ENCODE measurements at regions not wholly inside any gene's neighbourhood (a gene's known extent, or its start where the extent isn't known, plus 50 kb on each side); places are given as distances from the start of the nearest gene placed in this dataset.
A peak's percentile ranks its signal among the peaks of the same experiment; 100 is the strongest.

DNA sequence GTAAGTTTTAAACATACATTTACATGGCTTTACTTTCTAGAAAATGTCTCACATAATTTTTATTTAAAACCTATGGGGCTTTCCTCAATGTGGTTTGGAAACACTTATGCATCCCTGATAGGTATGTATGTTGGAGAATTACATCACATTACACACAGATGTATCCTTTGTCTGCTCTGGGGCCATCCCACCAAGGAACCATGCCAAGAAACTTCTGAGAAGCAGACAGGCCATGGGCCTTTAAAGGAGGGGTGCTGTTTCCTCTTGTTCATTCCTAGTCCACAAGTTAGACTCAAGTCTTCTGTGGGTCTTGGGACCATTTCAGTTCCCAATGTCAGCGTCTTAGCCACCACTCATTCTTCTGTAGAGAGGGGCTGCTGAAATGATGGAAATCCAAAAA is 162.0 kb upstream of the SETBP1 start:
- DNase-seq, result peak; percentile 38

DNA sequence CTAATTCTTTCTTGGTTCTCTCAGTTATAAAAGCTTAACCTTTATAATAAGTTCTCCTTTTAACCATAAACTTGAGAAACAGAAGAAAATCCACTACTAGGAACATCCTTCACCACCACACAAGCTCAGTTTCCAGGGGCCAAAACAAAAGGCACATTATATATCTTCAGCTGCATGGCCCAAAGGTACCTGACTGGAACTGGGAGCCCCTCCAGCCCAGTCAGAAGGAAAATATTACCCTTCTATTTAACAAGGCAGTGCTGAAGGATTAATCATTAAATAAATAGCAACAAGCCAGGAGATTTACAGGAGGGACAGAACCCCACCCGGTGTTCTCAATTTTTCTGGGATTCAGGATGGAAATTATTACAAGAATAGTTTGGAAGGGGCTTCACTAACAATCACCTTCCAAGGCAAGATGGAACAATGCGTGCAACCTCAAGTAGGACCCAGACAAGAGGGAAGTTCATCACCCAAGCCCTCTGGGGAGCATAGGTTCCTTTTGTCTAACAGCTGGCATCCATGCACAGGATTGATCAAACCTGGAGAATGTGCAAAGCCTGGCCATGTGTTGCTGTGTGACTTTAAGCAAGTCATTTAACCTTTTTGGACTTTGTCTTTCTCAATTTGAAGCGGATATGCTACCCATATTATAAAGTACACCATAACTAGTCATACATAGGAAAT is 159.6 kb upstream of the SETBP1 start:
- DNase-seq, result no peak

DNA sequence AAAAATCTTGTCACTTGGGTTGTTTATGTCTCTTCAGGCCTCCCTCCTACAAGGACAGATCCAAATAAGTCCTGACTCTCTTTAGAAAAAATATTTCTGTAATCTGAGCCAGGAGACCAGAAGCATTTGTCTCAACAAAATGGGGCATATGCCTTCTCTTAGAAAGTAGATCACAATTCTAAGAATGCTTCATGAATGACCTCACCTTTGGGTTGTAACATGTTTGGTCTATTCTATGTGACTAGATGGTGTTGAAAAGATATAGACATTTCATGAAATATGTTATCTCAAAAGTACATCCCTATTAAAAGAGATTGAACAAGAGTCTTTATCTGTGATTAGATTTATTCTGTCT is 159.0 kb upstream of the SETBP1 start:
- DNase-seq, result no peak

DNA sequence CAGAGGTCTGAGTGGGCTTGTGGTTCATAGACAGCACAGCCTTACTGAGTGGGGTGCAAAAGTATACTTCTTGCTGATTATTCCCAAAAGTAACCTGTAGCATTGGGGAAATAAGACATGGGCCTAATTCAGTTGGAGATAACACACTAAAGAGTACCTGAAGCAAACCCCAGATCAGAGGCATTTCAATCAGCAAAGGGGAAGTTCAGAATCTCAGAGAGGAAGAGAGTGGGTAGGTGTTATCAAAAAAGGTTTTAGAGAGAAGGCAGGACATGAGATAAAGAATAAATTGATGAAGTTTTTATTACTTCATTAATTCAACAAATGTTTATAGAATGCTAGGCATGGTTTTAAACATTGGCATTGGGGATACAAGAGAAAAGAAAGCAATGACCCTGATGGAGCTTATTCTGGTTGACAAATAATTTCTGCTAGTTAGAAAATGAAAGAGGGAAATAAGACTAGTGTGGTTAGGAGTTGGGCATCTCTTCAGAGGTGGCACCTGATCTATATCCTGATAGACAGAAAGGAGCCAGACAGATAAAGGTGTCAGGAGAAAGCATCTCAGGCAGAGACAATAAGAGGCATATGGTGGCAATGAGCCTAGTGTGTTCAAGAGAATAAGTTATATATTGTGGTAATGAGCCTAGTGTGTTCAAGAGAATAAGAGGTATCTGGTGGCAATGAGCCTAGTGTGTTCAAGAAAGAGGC is 153.8 kb upstream of the SETBP1 start:
- DNase-seq, result no peak

DNA sequence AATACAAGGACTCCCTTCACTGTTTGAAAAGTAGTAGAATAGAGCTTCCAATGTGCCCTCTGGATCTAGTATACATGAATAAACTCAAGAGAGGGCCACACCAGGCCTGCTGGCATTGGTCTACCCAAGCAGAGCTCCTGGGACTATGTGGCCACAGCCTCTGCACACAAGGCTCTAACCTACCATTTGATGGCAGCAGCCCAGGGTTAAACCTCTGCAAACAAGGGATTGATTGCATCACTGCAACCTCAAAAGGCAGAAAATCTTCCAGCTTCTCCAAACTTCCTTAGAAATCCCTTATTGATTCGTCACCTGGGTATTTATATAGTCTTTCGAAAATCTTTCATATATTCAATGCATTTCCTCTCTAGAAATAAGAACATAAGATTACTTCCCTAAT is 147.6 kb upstream of the SETBP1 start:
- DNase-seq, result no peak

DNA sequence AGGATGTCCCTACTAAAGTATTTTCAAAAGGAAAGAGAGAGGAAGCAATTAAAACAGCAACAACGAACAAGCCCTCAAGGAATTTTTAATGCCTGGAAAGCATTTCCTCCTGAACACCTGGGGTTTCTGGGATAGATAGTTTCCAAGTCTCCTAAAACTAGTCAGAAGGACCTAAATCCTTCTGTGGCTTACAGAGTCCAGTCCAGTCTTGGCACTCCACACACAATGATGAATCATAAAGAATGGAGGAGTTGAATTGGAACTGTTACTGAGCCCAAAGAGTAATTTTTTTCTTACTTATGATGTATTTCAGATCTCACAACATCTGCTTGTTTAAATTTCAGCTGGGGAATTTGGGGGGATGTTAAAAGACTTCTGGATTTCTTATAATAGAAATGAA is 144.6 kb upstream of the SETBP1 start:
- DNase-seq, result no peak

DNA sequence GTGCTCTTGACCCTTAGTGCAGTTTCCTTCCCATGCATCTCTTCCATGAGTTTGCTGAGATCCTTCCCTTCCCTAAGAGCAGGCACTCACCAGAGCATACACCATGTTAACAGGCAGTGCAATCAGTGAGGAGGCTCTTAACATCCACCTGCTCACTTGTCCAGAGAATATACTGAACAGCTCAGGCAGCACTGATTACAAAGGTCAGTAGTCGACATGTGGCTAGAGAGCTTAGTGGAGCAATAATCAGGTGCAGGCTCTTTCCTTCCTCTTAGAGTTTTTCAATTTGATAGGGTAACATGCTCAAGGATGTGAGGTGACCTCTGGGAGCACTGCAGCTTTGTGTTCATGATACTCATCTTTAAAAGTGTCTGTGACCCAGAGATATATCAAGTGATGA is 144.1 kb upstream of the SETBP1 start:
- DNase-seq, result no peak

DNA sequence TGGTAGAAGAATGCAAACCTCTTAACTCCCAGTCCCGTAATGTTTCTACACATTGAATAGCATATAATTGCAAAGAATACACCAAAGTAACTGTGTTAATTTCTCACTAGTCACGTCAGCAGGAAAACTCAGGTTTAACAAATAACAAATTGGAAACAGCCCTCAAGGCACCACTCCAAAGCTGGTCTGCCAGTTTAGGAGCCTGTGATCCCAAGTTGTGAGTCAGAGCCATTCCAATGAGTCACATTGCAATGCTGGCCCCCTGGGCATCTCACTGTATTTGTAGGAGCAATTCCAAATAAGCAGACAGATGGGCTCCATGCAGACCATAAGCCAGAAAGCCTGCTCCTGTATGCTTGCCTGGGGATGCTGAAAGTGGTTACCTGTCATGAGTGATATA is 143.2 kb upstream of the SETBP1 start:
- no peak for DNase-seq

DNA sequence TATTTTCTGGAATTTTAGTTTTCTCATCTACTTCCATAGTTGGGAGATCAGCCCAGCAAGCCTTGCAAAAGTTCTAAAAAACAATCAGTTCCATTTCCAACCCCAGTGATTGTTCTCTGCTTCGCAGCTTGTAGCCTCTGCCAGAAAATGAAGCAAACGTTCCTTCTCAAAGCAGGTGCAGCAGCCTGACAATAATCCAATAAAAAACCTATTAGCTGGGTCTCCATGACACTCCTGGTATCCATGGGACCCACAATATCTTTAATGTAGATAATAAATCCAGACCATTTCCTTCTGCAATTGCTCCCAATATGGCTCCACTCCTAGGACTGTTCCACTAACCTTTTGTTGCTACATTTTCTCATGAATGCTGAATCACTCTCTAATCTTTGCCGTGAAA is 140.8 kb upstream of the SETBP1 start:
- DNase-seq, result no peak

DNA sequence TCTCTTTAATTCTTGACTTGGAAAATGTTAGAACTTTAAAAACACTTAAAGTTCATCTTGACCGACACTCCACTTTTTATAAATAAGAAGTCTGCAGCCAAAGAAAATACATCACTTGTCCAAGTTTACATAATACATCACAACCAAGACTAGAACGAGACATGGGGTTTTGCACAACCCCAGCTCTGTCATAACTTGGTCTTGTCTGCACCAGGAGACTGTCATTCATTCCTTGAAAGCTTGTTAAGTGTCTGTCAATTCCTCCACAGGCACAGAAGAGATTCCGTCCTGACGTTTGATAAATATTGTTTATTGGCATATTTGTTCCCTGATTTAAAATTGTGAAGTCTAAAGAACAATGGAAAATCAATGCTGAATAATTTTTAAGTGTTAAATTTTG is 139.5 kb upstream of the SETBP1 start:
- no peak for DNase-seq

DNA sequence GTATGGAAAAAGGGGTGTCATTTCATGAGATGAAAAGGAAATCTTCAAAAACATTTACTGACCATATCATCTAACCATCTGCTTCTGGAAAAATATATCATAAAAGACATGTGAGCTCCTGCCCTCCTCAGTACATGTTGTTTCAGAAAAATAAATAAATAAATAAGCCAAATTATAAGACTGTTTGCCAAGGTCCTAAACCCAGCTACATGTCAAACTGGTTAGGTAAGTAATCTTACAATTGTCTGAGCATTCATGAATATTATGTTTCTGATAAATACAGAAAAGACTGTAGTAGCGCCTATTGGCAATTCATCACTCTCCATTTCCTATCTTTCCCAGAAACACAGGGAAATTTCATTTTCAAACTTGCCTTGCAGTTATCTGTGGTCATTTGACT is 138.9 kb upstream of the SETBP1 start:
- DNase-seq, result no peak

DNA sequence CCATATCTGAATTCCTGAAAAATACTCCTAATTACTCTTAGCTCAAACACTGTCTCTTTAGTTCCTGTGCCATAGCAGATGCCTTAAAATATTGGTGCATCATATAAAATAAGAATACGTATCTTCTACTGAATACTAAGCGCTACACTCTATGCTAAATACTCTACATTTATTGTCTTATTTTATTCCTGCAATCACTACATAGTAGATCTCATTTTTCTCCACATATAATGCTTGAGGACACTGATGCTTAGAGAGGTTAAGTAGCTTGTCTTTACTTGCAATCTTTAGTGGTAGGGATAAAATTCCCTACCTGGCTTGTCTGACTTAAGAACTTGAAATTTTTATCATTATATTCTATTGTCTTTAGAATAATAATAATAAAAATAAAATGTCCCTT is 137.3 kb upstream of the SETBP1 start:
- no peak for DNase-seq

DNA sequence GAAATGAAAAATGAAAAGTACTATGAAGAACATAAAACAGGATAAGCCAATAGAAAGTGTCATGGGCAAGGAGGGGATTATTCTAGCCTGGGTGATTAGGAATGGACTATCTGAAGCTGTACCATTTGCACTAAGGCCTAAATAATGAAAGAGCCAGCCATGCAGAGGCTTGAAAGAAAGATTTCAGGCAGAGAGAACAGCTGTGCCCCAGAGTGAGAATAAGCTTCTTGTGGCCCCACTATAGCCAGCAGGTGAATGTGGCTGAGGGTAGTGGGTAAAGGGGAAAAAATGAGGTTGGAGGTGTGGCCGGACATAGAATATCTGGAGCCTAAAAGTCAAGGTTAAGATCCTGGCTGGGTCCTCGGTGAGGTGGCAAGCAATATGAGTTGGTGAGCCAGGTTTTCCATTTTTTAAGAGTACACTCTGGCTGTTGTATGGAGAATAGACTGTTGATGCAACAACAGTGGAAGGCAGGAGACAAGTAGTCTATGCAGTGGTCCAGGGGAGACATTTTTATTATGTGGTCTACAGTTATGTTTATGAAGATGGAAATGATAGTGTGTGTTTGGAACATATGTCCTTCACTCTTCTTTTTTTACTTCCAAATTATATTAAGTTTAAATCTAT is 135.2 kb upstream of the SETBP1 start:
- no peak for DNase-seq

DNA sequence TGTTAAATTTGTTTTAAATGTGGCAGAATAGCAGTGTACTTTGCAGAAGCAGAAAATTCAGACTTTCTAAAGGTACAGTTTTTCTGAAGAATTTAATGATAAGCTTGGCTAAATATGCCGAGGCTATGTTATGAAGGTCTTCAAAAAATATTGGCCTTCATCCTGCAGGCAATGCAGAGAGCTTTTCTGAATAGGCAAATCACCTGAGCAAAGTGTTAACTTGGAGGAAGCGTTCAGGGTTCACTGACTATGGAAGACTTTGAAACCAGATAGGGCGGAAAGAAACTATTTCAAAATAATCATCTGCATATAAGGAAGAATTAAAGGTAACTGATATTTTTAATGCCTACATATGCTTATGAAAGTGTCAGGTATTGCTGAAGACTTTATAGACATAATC is 133.7 kb upstream of the SETBP1 start:
- DNase-seq, result no peak

DNA sequence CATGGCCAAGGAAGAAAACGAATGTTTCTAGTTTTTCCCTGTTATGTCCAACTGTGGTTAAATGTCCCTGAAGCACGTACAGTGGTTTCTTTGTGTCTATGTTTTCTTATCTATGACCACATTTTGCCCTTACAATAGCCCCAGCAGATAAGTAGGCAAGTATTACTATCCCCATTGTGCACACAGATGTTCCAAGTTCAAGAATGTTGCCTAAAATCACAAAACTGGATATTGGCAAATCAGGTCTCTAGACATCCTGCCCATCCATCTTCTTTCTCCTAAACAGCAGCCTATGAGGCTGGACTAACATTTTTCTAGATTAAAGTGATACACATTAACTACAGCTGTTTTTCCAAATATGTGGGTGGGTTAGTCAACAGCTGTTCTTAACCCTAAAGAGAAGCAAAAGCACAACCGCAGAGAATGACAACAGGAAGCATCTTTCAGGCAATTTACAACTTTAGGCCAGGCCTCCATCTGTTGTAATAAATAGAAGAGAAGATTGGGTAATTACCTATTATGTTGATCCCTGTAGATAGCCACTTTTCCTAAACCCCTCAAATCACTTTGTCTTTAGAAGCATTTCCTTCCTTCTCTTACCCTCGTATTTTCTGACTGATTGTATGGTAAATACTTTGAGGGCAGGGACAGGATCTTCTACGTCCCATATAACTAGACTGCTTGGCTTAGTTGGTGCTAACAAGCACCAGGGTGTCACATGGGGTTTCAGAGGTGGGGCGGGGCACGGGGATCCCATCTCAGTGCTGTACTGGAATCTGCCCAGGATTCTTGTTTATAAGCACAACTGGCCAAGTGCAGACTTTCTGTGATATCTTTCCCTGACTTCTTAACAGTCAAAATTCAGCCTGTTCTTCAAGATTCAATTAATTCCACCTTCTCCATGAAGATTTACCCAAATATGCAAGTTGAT is 132.1 kb upstream of the SETBP1 start:
- no peak for DNase-seq

DNA sequence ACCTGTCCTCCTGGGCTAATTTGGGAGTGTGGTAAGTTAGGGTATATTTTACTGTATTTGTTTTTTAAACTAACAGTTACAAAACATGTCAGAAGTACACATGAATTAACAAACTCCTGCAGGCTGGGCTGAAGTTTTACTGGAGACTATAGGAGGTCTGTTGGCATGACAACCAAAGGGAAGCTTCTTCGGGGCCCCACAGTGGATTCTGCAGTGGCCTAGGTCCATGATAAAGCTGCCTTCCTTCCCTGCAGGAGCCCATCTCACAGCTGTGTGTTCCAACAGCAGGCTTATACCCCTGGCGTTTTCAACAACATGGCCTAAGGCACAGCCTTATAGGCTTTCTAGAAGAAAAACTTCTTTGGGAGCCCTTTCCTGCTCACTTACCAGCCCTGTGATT is 128.0 kb upstream of the SETBP1 start:
- DNase-seq, result no peak

DNA sequence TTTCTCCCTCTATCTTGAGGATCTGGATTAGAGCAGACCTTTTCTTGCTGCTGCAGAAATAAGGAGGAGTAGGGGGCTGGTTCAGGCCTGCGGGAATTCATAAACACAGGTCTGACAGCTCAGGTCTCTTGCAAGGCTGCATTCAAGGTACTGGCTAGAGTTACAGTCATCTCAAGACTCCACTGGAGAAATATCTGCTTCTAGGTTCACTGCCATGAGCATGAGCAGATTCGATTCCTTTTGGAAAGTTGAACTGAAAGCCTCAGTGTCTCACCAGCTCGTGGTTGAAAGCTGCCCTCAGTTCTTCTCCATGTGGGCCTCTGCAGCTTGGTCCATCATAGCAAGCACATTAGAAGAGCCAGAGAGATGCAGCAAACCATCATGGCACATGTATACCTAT is 124.4 kb upstream of the SETBP1 start:
- DNase-seq, result no peak

DNA sequence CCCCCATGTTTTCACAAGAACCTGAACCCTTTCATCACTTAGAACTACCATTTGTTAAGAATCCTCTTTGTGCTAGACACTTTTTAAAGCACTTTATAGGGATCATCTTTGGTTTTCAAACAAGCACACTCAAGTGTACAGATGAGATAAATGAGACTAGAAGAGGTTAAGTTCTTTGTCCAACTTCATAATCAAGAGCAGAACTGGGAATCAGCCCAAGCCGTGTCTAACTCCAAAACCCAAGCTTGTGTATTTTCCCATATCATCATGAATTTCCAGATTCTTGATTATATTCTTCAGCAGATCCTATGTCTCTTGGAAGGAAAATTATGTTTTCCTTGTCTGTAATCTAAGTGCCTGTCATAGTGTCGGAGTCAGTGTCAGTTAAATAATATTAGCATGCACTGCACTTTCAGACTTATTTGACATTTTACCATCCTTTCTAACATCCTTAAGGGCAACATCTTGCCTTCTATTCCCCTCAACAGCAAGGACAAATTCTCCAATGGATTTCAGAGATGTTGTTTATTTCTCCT is 123.0 kb upstream of the SETBP1 start:
- no peak for DNase-seq

DNA sequence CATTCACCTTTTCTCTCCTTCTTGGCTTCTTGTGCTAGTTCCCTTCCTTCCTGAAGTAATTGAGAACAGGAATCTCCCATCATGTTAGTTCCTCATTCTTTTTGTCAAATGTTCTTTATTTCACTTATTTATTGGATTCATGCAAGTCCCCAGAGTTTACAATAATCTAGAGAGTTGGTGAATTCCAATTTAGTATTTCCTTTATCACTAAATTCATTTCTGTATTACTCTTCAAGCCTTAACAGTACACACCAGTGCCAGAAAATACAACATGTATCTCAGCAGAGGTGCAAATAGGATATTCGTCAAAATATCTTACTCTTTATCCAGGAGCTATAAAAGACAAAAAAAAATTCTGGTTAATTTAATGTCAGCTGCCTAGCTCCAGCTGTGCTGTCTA is 121.9 kb upstream of the SETBP1 start:
- DNase-seq, result no peak

DNA sequence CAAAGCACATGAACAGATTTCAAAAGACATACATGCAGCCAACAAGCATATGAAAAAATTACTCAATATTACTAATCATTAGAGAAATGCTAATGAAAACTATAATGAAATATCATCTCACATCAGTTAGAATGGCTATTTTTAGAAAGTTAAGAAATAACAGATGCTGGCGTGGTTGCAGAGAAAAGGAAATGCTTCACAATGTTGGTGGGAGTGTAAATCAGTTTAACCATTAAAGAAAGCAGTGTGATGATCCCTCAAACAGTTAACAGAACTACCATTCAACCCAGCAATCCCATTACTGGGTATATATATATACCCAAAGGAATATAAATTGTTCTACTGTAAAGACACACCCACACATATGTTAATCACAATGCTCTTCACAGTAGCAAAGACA is 117.7 kb upstream of the SETBP1 start:
- DNase-seq, result no peak

DNA sequence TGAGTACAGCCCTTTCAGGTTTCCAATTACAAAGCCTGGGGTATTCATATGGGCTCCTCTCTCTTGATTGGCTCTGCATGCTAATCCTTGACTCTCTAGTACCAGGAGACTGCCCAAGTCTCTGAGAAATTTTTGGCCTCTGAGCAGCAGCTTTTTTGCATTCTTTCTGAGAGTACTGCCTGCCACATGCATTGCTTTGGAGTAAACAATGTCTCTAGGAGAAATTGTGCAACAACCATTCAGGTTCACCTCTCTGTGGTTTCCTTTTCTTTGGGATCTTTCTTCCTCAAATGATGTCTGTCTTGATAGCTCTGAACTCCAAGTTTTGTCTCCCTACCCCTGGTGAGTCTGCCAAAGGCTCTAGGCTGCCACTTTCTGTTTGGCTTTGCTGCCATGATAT is 115.8 kb upstream of the SETBP1 start:
- no peak for DNase-seq

DNA sequence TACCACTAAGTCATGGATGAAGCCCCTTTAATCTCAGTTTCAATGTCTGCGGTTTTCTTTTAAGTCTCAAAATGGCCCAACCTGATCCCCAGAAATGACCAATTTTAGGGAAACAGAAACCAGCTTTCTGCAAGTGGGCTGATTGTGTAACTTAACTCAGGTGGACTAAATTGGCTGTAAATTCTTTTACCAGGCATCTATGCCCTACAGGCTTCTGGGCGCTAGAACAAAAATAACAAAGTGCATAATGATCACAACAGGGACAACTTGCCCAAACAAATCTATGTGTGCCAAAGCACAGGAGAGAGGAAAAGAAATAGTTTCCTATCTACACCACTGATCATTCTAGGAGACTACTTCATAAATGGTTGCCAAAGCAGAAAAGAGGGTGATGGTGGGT is 112.3 kb upstream of the SETBP1 start:
- DNase-seq, result no peak

DNA sequence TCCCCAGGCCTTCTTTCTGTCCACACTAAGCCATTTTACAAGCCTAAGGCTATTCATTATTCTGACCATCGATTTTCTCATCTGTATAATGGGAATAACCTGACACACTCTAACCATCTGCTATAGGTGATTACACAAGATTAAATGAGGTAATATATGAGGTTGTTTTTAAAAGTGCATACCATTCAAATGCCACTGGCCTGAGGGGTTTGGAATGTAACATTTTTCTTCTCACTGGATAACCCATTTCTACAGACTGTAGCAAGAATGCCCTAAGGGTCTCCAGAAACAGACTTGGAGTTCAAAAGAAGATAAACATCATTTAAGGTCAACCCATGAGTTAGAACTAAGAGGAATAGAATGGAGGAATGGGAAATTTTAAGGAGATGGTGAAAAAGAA is 111.7 kb upstream of the SETBP1 start:
- DNase-seq, result no peak
